ENCODE measurements at regions not wholly inside any gene's neighbourhood (a gene's known extent, or its start where the extent isn't known, plus 50 kb on each side); places are given as distances from the start of the nearest gene placed in this dataset.

GRCh38 chr15:31552482-31553099, 226.0 kb downstream of the KLF13 start:
- H3K4me1 ChIP-seq (ENCODE audit: control insufficient read depth, insufficient read depth, low read length), result no peaks in the 10 kb centered on the region
- BruUV-seq (replicated peaks), result no TSS peak
- FAIRE-seq (no peak), DNase-seq (ENCODE audit: low read depth, low spot score) (no peak), ATAC-seq (no peak)
- intact Hi-C loops (cut with micrococcal nuclease; ENCODE audit: unreplicated experiment) (no loop called here), in situ Hi-C loops (cut with MboI) (no loop called here)
- WGBS (ENCODE audit: insufficient coverage, insufficient replicate concordance, low lambda C conversion rate, missing lambda C conversion rate), result 28% methylated on average over 13 of the region's 13 CpGs
- H3K36me3 ChIP-seq (ENCODE audit: control insufficient read depth in 2 of 2, insufficient read depth in 2 of 2, low read length in 1 of 2), result no peaks in the 10 kb centered on the region
- H2AFZ ChIP-seq (ENCODE audit: control insufficient read depth, low read depth, low read length), result no peak overlapping the region
- no peak overlapping the region for H3K4me2 ChIP-seq (ENCODE audit: control insufficient read depth, insufficient read depth)
- no peak for TF ChIP-seq MTA3 (IDR thresholded peaks at IDR 0.05; ENCODE audit: borderline replicate concordance, low read length)
- TF ChIP-seq, protein P1, sequence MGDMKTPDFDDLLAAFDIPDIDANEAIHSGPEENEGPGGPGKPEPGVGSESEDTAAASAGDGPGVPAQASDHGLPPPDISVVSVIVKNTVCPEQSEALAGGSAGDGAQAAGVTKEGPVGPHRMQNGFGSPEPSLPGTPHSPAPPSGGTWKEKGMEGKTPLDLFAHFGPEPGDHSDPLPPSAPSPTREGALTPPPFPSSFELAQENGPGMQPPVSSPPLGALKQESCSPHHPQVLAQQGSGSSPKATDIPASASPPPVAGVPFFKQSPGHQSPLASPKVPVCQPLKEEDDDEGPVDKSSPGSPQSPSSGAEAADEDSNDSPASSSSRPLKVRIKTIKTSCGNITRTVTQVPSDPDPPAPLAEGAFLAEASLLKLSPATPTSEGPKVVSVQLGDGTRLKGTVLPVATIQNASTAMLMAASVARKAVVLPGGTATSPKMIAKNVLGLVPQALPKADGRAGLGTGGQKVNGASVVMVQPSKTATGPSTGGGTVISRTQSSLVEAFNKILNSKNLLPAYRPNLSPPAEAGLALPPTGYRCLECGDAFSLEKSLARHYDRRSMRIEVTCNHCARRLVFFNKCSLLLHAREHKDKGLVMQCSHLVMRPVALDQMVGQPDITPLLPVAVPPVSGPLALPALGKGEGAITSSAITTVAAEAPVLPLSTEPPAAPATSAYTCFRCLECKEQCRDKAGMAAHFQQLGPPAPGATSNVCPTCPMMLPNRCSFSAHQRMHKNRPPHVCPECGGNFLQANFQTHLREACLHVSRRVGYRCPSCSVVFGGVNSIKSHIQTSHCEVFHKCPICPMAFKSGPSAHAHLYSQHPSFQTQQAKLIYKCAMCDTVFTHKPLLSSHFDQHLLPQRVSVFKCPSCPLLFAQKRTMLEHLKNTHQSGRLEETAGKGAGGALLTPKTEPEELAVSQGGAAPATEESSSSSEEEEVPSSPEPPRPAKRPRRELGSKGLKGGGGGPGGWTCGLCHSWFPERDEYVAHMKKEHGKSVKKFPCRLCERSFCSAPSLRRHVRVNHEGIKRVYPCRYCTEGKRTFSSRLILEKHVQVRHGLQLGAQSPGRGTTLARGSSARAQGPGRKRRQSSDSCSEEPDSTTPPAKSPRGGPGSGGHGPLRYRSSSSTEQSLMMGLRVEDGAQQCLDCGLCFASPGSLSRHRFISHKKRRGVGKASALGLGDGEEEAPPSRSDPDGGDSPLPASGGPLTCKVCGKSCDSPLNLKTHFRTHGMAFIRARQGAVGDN (IDR thresholded peaks at IDR 0.05), result no peak
- H4K20me1 ChIP-seq (ENCODE audit: control insufficient read depth, insufficient read depth), result no peaks in the 10 kb centered on the region
- H3K9me3 ChIP-seq (replicated peaks; ENCODE audit: control insufficient read depth, insufficient read depth, low read length), result no peaks in the 10 kb centered on the region
- no peaks in the 10 kb centered on the region for H3K79me2 ChIP-seq (ENCODE audit: control insufficient read depth, insufficient read depth, low read length)
- H3K4me3 ChIP-seq, result no peak overlapping the region
- no peak overlapping the region for H3K27ac ChIP-seq (ENCODE audit: control insufficient read depth, insufficient read depth)
- RAD21 ChIA-PET (ENCODE audit: unreplicated experiment), result no interaction called here
- no peaks in the 10 kb centered on the region for H3K27me3 ChIP-seq (replicated peaks in 1 of 2; ENCODE audit: control insufficient read depth in 2 of 2, insufficient read depth in 2 of 2, low read length in 1 of 2)
- CTCF ChIA-PET, result no interaction called here
- POLR2A ChIA-PET, result no interaction called here
- no peak overlapping the region for H3K9ac ChIP-seq (ENCODE audit: control insufficient read depth, insufficient read depth, low read length)
- SMC1A ChIA-PET (ENCODE audit: uncharacterized antibody, unreplicated experiment), result no interaction called here

GRCh38 chr15:31554261-31554660, 227.6 kb downstream of the KLF13 start:
- no TSS peak for BruUV-seq (replicated peaks)
- ChIA-PET POLR2A (no interaction called here), SMC1A (ENCODE audit: uncharacterized antibody, unreplicated experiment) (no interaction called here), RAD21 (ENCODE audit: unreplicated experiment) (no interaction called here), CTCF (no interaction called here)
- in situ Hi-C loops (cut with MboI) (no loop called here), intact Hi-C loops (cut with micrococcal nuclease; ENCODE audit: unreplicated experiment) (no loop called here)
- no peaks in the 10 kb centered on the region for H3K79me2 ChIP-seq (ENCODE audit: control insufficient read depth, insufficient read depth, low read length)
- no peak for TF ChIP-seq SUPT20H (IDR thresholded peaks at IDR 0.05; ENCODE audit: borderline replicate concordance, control insufficient read depth, low read depth, low read length)
- no peak for TF ChIP-seq SMAD1 (IDR thresholded peaks at IDR 0.05; ENCODE audit: low read depth, partially characterized antibody)
- TF ChIP-seq POLR2A (IDR thresholded peaks at IDR 0.05; ENCODE audit: low read depth, low read length), result no peak
- no peak for TF ChIP-seq MYC (IDR thresholded peaks at IDR 0.05; ENCODE audit: insufficient read depth, insufficient read length, insufficient replicate concordance, low read length, severe bottlenecking)
- no peak for TF ChIP-seq NR2C2 (IDR thresholded peaks at IDR 0.05; ENCODE audit: borderline replicate concordance, control insufficient read depth, insufficient read length, low read depth)
- no peak for TF ChIP-seq MEF2B (IDR thresholded peaks at IDR 0.05; ENCODE audit: partially characterized antibody, poor library complexity, severe bottlenecking)
- TF ChIP-seq EGR1 (IDR thresholded peaks at IDR 0.05; ENCODE audit: borderline replicate concordance in 1 of 2, low read depth in 2 of 2, low read length in 2 of 2), result no peak
- TF ChIP-seq JUND (IDR thresholded peaks at IDR 0.05; ENCODE audit: low read depth, low read length), result no peak
- TF ChIP-seq YBX1 (IDR thresholded peaks at IDR 0.05), result no peak
- DNase-seq (ENCODE audit: low read depth, low spot score) (no peak), FAIRE-seq (no peak), ATAC-seq (no peak; the same call in 2 of the 3 replicates)
- no peaks in the 10 kb centered on the region for H3K4me1 ChIP-seq (ENCODE audit: control insufficient read depth, insufficient read depth, low read length)
- H3K27ac ChIP-seq (ENCODE audit: control insufficient read depth, insufficient read depth), result no peak overlapping the region
- no peak overlapping the region for H2AFZ ChIP-seq (ENCODE audit: control insufficient read depth, low read depth, low read length)
- H3K4me3 ChIP-seq, result no peak overlapping the region
- WGBS (ENCODE audit: insufficient coverage, insufficient replicate concordance, low lambda C conversion rate, missing lambda C conversion rate), result 25% methylated on average over 8 of the region's 8 CpGs
- H4K20me1 ChIP-seq (ENCODE audit: control insufficient read depth, insufficient read depth), result no peaks in the 10 kb centered on the region
- H3K27me3 ChIP-seq (replicated peaks in 1 of 2; ENCODE audit: control insufficient read depth in 2 of 2, insufficient read depth in 2 of 2, low read length in 1 of 2), result no peaks in the 10 kb centered on the region
- H3K4me2 ChIP-seq (ENCODE audit: control insufficient read depth, insufficient read depth), result no peak overlapping the region
- no peaks in the 10 kb centered on the region for H3K36me3 ChIP-seq (ENCODE audit: control insufficient read depth in 2 of 2, insufficient read depth in 2 of 2, low read length in 1 of 2)
- H3K9me3 ChIP-seq (replicated peaks; ENCODE audit: control insufficient read depth, insufficient read depth, low read length), result no peaks in the 10 kb centered on the region
- no peak overlapping the region for H3K9ac ChIP-seq (ENCODE audit: control insufficient read depth, insufficient read depth, low read length)

Data from GM12878 (cell line).